ENCODE measurements at regions not wholly inside any gene's neighbourhood (a gene's known extent, or its start where the extent isn't known, plus 50 kb on each side); places are given as distances from the start of the nearest gene placed in this dataset.

GRCh38 chr3:124345845-124346244 is 353.9 kb upstream of the ROPN1 start:
- TF ChIP-seq CTCF (IDR thresholded peaks at IDR 0.05) (no peak), POLR2AphosphoS5 (IDR thresholded peaks at IDR 0.05; ENCODE audit: low read depth, low read length) (no peak)
